IPS-NIHi11 (cell line): ENCODE measurements at regions not wholly inside any gene's neighbourhood (a gene's known extent, or its start where the extent isn't known, plus 50 kb on each side); places are given as distances from the start of the nearest gene placed in this dataset.

Experiments
- DNase-seq: peaks from one replicate; pipeline ENCODE4 v3.0.0; 2012; ENCODE audit warnings: mixed read lengths, low spot score

DNA sequence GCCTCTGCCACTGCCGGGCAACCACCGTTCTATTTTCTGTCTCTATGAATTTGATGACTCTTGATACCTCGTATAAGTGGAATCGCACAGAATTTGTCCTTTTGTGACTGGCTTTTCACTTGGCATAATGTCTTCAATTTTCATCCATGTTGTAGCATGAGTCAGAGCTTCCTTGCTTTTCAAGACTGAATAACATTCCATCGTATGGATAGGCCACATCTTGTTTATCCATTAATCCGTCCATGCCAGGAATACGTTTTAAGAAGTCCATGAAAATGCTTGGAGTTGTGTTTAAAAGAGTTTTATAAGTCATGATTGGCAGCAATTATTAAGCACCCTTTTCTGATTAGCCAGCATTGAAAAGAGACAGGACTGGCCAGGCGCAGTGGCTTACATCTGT is 53.6 kb upstream of the CLDN10 start:
- DNase-seq = no peak

- DNase-seq = no peak
Observed at GRCh38 chr13:95499811-95500712, 52.5 kb upstream of the CLDN10 start.

DNA sequence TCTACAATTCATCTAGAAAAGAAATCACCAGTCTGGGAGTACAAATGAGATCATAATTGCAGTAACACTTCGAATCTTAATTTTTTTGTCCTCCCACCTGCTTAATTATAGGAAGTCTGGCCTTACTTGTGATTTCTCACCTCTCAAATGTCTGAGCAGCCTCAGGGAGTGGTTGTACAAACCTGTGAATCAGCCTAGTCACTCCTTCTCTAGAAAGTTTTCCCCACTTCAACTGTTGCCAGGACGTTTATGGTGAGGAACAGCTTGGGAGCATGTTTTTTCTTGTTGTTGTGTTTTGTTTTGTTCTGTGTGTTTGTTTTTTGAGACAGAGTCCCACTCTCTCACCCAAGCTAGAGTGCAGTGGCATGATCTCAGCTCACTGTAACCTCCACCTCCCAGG is 50.3 kb upstream of the CLDN10 start:
- no peak for DNase-seq
